Cardiac septum (tissue), 1 donor: ENCODE measurements at regions not wholly inside any gene's neighbourhood (a gene's known extent, or its start where the extent isn't known, plus 50 kb on each side); places are given as distances from the start of the nearest gene placed in this dataset.

ENCODE experiments used
- DNase-seq: peaks from one replicate; pipeline ENCODE4 v3.0.0-alpha.2; 2020; ENCODE audit warnings: low spot score
- intact Hi-C: fragments of 100-400 bp; cut with DNase I; formaldehyde crosslinking; loops from one replicate; pipeline ENCODE4 v1.14.0; 2022
- donor health status: DM: no; HTN: no; CAD: no.

- intact Hi-C loops, result no loop called here
- no peak for DNase-seq
Measured at GRCh38 chr4:54818481-54818880, 160.7 kb downstream of the KIT start.

GRCh38 chr4:54813674-54814073 is 155.9 kb downstream of the KIT start:
- intact Hi-C loops, result no loop called here

GRCh38 chr4:54806351-54806750 is 148.6 kb downstream of the KIT start:
- intact Hi-C loops, result no loop called here
- no peak for DNase-seq

More at GRCh38 chr4:54813674-54814073, 155.9 kb downstream of the KIT start:
- no peak for DNase-seq

DNA sequence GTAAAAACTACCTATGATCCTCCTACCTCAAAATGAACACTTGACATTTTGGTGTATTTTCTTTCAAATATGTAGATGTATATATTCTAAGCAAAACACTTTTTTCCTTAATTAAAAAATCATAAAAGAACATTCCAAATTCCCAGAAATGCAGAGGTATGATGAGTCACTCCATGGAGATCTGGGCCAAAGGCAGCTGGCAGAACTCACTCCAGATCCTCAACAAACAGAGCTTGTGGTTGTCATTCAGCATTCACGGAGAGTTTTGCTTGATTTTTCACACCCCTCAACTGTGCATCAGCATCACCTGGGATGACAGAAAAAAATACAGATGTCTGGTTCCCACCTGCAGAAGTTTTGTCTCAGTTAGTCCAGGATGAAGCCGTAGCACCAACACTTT is 144.6 kb downstream of the KIT start:
- no peak for DNase-seq
- intact Hi-C loops, result no loop called here

GRCh38 chr4:54800831-54801530 is 143.2 kb downstream of the KIT start:
- intact Hi-C loops, result no loop called here
- no peak for DNase-seq

DNA sequence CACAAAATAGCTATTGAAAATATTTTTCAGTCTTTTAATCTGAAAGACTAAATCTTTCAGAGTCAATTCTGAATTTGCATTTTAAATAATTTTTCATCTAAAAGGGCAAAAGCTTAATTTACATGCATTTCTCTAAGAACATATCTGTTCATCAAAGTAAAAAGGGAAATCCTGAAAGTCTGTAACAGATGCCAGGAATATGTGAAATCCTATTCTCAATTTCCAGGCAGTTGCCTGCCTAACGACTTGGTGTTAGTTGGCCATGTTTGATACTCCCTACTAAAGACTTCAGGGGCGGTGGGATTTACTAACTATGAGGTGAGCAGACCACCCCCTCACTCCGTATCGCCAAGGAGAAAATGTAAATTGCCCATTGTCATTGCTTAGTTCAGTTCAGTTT is 136.8 kb downstream of the KIT start:
- intact Hi-C loops, result no loop called here
- DNase-seq, result no peak

GRCh38 chr4:54793856-54794422 is 136.2 kb downstream of the KIT start:
- no peak for DNase-seq
- intact Hi-C loops, result no loop called here
